D721Med (cell line): ENCODE measurements at regions not wholly inside any gene's neighbourhood (a gene's known extent, or its start where the extent isn't known, plus 50 kb on each side); places are given as distances from the start of the nearest gene placed in this dataset.

Experiments used
- DNase-seq: peaks from one replicate; pipeline ENCODE4 v3.0.0; 2011; ENCODE audit warnings: low spot score; ENCODE audit not compliant: insufficient read length
- FAIRE-seq: peaks from 2 replicates; lab custom pipeline; 2011; peaks lifted over from hg19 to GRCh38; lab: Jason Lieb, UNC
- CTCF ChIP-seq: IDR thresholded peaks from 2 replicates; pipeline ENCODE4 v1.5.1; 2012; ENCODE audit warnings: mild to moderate bottlenecking, control low read depth; ENCODE audit not compliant: insufficient read depth; ENCODE audit errors: missing control alignments

DNA sequence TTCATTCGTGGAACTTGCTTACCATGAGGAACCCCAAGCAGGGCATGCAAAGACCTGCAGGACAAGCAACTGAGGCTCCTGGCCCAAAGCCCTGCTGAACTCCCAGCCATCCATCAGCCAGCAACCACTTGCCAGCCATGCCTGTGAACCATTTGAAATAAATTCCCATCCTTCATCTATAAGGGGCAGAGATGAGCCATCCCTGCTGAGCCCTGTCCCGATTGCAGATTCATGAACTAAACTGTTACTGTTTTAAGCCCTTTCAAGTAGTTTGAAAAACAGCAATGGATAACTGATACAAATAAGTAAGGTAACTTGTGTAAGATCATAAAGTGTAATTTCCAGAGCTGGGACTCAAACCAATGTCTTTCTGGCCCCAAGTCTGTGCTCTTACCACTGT, 114.4 kb upstream of the WSCD1 start:
- no peak for DNase-seq
- FAIRE-seq, result no peak
- TF ChIP-seq CTCF, result no peak

- FAIRE-seq, result no peak
- DNase-seq, result no peak
- TF ChIP-seq CTCF, result no peak
These were observed 111.3 kb upstream of the WSCD1 start for GRCh38 chr17:5958850-5959249.

DNA sequence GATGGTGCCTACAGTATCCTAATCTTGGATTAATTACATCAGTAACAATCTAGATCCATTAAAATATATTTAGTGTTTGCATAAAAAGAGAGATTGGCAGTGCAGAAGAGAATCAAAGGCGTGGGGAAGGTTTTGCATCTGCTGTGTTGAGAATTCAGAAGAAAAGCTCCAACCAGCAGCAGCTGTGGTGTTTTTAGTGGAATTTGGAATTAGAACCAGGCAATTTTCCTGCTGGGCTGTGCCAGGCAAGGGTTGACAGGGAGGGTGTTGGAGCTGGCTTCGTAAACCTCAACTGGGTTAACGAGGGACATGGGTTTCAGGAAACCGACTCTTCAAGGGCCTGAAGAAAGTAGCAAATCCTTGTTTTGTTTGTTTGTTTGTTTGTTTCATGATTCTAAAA, 107.8 kb upstream of the WSCD1 start:
- no peak for TF ChIP-seq CTCF

DNA sequence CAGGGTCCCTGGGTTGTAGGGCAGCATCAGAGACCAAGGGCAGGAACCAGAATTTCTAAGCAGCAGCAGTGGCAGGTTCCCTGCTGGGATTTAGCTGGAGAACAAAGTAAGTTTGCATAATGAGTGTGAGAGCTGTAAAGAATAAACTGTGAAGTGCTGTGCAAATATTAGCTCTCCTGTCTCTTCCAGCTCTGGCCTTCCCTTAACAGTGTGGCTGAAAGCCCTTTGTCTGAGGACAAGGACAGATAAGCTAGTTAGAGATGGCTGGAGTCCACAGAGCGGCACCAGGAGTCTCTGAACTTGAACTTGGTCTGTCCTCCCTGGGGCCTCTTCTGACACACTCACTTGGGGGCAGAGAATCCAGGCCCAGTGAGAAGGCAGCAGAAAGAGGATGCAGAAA, 98.2 kb upstream of the WSCD1 start:
- TF ChIP-seq CTCF, result no peak
- no peak for FAIRE-seq

More for the DNA sequence above, 107.8 kb upstream of the WSCD1 start:
- DNase-seq (no peak), FAIRE-seq (no peak)

GRCh38 chr17:5973410-5973809, 96.8 kb upstream of the WSCD1 start:
- no peak for FAIRE-seq
- no peak for DNase-seq
- no peak for TF ChIP-seq CTCF

More for the DNA sequence above, 98.2 kb upstream of the WSCD1 start:
- DNase-seq, result no peak

DNA sequence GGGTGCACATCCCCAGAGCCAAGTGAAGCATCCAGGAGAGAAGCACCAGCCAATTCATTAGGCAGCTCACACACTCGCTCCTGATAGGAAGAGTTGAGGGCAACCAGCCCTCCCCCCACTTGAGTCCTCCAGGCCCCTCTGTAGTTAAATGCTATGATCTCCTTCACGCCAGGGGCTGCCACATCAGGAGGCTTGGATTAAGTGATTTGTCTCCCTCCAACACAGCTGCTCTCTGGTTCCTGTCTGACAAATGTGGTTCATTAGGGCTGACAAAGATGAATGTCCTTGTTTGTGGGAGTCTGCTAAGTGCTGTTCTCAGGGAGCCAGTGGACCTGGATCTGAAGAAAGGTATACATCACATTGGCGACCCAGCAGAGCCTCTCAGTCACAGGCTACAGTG, 94.5 kb upstream of the WSCD1 start:
- no peak for TF ChIP-seq CTCF
- FAIRE-seq, result no peak
- DNase-seq, result no peak

- TF ChIP-seq CTCF, result no peak
- no peak for DNase-seq
- no peak for FAIRE-seq
These were observed 93.9 kb upstream of the WSCD1 start for GRCh38 chr17:5976251-5976650.
